HG02970 (cell line): ENCODE measurements at regions not wholly inside any gene's neighbourhood (a gene's known extent, or its start where the extent isn't known, plus 50 kb on each side); places are given as distances from the start of the nearest gene placed in this dataset.
"Not testable (repeated sequence)": the region's sequence is repeated elsewhere in the genome, so short reads cannot be mapped to it uniquely, and the experiment has no call there.

ENCODE experiments used
- ATAC-seq: cut with Tn5 transposase; IDR thresholded peaks from one replicate; pipeline ENCODE4 v1.9.1; 2021; ENCODE audit warnings: mild to moderate bottlenecking, moderate library complexity, moderate number of reproducible peaks; ENCODE audit not compliant: unreplicated experiment, low FRiP score

GRCh38 chr3:194858382-194858781 is 172.7 kb downstream of the FAM43A start:
- no peak for ATAC-seq

DNA sequence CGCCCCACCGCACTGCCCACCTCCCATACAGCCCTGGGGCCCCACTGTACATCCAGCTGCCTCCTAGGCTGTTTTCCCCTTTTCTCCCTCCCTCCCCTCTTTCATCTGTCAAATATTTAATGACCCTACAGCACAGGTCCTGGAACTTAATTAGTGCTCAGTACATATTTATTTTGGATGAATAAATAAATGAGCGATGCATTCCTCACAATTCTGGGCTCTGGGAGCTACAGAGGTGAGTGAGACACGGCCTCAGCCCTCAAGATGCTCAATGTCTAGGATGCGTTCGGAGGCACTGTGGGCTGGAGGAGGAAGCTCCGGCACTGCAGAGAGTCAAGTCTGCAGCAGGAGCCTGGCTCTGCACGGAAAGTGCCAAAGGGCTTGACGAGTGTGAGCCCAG is 175.0 kb downstream of the FAM43A start:
- ATAC-seq = no peak

GRCh38 chr3:194861375-194861774 is 175.7 kb downstream of the FAM43A start:
- no peak for ATAC-seq

DNA sequence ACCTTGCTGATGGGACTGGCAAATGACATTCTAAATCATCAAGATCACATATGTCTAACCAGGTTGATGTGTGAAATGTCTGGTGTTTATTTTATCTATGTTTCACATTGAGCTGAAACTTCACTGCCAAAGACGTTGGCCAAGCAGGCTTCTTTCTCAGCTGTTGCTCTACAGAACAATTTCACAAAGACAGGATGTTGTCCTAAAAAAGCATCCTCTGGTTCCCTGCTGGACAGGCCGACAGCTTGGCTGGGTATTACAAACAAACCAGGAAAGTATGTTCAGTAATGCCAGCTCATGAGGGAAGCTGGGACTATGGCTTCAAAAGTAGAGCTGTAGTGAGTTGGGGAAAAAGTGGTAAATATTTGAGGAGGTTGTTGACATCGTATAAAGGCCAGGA is 179.4 kb downstream of the FAM43A start:
- ATAC-seq = no peak

DNA sequence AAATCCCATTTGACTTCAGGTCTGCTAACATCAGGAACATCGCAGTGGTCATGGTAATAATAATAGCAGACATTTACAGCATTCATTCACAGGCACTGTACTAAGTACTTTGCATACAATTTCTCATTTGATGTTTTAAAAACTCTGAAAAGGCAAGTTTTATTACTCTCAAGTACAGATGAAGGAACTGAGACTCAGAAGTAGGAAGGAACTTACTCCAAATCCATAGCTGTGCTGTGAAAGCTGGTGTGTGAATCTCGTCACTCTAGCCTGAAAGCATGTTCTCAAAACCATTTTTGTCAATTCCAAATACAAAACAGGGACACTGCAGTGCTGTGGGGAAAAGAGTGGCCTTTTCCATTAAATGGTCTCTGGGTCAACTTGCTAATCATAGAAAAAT is 179.9 kb downstream of the FAM43A start:
- ATAC-seq = no peak

GRCh38 chr3:194866236-194866635 is 180.6 kb downstream of the FAM43A start:
- no peak for ATAC-seq

DNA sequence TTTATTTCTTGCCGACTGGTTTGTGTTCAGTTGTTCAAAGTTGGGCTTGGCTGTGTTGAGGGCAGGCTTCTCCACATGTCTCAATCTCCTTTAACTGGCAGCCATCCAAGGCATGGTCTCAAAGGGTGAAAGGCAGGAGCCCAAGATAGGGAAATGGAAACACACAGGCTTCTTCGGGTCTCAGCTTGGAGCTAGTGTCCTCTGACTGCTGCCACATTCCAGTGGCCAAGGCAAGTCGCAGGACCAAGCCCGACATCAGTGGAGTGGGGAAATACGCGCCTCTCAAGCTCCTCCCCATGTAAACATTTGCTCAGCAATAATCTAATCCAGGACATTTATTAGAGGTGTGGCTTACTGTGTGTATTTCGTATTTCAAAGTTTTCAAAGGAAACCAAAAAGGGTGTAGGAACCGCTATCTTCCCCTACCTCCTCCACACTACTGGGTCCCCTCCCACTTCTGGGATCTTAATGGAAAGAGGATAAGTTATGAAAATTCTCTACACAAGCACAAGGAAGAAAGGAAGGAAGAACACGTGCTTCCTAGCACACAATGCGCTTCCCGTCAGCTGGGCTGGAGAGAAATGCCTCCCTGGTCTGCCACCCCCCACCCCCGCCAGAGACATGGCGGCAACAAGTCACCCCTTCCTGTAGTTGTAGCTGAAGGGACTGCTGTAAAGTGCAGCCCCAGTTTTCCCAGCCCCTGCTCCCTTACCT is 181.7 kb downstream of the FAM43A start:
- no peak for ATAC-seq

DNA sequence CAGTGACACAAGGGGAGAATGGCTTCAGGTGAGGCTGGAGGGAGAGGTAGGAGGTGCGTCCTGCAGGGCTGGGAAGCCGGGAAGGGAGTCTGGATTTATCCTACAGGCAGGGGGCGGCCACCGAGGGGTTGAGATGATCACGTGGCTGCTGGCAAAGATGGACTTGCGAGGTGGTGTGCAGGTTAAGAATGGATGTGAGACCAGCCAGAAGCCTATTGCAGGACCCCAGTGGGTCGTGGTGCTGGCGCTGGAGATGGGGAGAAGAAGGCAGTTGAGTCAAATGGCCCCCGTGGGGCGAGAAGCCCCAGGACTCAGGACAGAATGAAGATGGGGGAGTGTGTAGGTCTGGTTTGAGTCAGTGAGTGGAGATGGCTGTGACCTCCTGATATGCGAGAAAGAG is 183.1 kb downstream of the FAM43A start:
- ATAC-seq = no peak

GRCh38 chr3:194869482-194870169 is 183.9 kb downstream of the FAM43A start:
- no peak for ATAC-seq

DNA sequence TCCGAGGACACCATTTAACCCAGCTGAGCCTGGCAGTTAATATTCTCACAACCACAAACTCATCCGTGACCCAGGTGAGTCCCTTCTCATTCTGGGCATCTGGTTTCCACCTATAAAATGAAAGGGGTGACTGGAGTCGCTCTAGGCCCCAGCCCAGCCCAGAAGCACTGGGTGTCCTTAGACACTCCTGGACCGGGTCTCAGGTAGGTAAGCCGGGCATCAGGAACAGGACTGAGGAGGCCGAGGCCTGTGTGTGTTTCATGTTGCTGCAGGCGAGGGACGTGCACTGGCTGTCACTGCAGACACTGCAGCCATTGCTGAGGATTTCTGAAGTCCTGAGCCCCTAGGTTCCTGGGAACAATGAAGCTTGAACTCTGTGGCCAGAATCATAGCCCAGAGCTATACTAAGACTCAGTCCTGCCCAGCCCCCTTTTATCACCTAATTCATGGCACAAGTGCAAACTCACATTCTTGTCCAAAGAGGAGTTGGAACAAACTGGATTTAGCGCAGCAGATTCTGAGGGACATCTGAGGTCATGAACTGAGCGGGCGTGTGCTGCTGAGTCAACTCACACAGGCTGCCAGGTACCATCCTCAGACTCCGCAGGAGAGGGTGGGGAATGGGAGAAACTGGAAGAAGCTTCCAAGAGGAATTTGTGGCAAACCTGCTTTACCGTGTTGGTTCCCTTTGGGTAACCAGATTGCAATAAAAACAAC is 184.9 kb downstream of the FAM43A start:
- ATAC-seq = no peak

GRCh38 chr3:194871143-194871863 is 185.6 kb downstream of the FAM43A start:
- ATAC-seq = no peak

DNA sequence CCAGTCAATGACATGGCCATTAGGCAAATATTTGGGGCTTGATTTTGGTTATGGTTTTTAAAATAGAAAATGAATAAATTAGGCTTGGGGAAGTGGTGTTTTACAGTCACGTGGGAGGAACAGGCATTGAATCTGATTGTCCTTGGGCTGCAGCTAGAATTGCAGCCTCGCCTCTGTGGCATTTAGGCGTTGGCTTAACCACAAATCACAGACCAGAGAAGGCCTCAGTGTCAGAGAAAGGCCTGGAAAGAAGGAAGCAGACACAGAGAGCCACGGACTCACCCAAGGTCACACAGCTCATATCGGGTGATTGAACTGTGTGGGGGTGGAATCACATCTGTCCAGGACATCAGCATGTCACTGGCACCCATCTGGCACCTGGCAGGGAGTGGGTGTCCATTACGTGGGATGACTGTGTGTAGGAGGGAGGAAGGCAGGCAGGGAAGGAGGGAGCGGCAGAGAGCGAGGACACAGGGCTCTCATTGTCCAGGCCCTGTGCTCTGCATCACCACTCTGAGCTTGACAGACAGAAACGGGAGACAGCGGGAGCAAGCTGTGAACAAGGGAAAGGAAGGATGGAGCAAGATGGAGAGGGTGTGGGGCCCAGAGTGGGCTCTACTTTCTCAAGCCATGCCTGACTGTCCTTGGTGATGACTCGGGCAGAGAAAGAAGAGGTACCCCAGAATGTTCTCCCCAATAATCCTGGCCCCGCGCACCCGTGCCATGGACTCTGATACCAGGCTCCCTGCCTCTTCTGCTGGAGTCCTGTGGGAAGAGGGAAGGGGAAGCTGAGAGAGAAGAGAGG is 186.4 kb downstream of the FAM43A start:
- no peak for ATAC-seq

DNA sequence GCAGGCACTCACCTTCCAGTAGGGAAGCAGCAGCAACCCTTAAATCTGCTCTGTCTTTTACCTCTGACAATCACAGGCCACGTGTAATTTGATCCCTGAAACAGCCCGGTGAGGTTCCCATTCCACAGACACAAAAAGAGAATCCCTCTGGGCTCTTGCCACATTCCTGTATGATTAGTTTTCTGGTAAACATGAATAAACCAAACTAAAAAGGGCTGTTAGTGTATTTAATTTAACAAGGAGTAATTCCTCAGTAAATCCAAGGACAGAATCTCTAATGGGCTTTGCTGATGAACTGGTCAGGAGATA is 186.9 kb downstream of the FAM43A start:
- ATAC-seq = no peak

DNA sequence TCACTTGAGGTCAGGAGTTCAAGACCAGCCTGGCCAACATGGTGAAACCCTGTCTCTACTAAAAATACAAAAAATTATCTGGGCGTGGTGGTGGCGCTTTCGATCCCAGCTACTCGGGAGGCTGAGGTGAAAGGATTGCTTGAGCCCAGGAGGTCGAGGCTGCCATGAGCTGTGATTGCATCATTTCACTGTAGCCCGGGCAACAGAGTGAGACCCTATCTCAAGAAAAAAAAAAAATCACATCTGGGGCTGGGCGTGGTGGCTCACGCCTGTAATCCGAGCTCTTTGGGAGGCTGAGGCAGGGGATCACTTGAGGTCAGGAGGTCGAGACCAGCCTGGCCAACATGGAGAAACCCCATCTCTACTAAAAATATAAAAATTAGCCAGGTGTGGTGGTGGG is 187.8 kb downstream of the FAM43A start:
- ATAC-seq = not testable (repeated sequence)

DNA sequence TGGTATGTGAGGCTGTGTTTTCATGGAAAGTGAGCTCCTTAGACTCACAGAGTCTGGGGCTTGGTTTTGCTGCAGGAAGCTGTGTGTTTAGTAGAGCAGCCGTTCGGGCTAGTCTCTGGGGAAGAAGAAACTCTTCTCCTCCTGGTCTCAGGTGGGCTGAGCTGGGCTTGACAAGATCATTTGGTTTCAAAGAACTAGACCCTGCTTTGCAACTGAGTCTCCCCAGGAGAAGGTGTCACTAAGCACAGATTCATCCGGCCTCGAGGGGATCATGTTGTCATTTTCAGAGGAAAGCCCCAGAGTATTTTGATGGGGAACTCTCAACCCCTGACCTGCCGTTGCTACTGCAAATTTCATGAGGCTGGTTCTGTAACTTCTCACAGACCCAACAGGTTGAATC is 188.5 kb downstream of the FAM43A start:
- ATAC-seq = no peak

DNA sequence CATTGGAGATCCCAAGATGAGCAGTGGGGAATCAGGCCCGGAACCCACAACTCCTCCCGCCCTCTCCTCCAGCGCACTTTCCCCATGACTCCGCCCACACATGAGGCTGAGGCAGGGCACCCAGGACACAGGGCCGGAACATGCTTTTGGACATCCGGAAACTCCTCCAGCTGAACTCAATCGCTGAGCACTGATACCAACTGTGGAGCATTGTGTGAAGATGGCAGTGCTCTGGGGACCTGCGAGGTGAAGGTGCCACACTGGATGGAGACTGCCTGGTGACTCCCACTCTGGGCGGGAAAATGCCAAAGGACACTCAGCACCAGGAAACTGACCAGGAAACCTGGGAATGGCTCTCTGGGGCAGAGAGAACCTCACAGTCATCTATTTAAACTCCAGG is 189.1 kb downstream of the FAM43A start:
- no peak for ATAC-seq

DNA sequence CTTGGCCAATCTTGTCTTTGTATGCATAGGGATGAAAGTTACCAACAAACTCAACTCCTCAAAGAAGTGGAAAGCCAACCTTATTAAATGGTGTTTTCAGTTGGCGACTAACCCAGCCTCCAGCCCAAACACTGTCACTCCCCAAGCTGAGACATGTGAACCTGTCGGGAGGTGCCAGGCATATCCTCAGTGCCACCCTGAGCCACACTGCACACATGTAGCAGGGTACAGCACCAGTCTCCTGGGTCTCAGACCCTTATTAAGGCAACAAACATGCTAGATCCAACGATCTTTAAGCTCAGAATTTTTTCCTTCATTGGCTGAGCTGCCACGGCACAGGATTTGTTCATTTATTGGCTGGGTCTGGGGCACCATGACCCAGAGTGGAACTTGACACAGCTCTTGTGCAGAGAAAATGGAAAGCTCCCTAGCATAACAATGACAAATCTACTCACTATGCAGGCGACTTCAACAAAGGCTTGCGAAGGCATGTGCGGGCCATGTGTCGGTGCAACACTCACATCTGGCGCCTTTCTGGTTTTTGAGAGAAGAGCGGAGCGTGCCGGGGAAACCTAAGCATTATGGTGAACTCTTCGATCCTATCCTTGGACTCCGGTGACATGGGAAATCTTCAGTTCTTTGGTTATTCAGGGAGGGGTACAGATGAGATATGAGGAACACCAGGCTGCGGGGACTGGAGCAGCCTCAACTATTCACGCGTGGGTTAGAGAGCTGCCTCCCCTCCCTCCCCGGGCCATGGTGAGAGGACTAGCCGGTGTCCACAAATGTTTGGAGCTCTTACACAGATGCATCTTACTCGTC is 190.1 kb downstream of the FAM43A start:
- ATAC-seq = no peak

DNA sequence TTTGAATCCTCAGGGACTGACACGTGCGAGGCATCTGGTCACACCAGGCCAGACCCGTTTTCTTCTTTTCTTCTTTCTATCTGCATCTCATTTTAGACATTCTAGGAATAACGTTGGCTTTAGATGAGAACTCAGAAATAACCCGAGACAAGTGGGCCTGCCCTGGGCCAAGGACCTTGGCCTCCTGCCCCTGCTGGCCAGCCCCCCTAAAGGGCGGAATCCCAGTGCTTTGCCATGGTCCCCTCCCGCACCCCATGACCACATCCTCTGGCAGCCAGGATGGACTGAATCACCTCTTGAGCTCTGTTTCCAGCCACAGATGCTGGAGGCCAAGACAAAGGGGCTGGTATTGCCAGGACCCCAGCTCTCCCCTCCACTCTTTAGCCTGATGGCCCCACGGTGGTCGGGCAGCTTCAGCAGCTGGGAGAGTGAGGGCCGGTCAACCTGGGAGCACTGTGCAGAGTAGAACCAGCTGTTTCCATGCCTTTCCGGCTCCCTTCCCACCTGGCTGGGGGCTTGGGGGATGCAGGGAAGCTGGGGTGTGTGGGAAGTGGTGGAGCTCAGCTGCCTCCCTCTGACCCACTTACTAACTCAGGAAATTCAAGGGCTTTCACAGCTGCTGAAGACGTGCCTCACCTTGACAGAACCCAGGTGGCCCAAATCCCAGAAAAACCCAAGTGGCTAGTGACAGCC is 190.9 kb downstream of the FAM43A start:
- ATAC-seq = no peak
